ENCODE measurements at regions not wholly inside any gene's neighbourhood (a gene's known extent, or its start where the extent isn't known, plus 50 kb on each side); places are given as distances from the start of the nearest gene placed in this dataset.

- no peak for TF ChIP-seq CTCF (IDR thresholded peaks at IDR 0.05)
- no peak for TF ChIP-seq POLR2A (IDR thresholded peaks at IDR 0.05)
- TF ChIP-seq POLR2AphosphoS5 (IDR thresholded peaks at IDR 0.05), result no peak
Observed at GRCh38 chr2:195548198-195548940, 108.7 kb upstream of the SLC39A10 start.

Measured in stomach (tissue), 4 donors.